ENCODE measurements at regions not wholly inside any gene's neighbourhood (a gene's known extent, or its start where the extent isn't known, plus 50 kb on each side); places are given as distances from the start of the nearest gene placed in this dataset.

- no peak overlapping the region for H3K4me3 ChIP-seq (ENCODE audit: low read depth, low read length)
- no peaks in the 10 kb centered on the region for H3K36me3 ChIP-seq
- DNase-seq = no peak
Observed at GRCh38 chr16:64240586-64240985, 881.3 kb downstream of the CDH11 start.

GRCh38 chr16:64238571-64238970 is 883.3 kb downstream of the CDH11 start:
- Histone ChIP-seq H3K4me3 (ENCODE audit: low read depth, low read length) (no peak overlapping the region), H3K4me1 (no peaks in the 10 kb centered on the region)
- no peak for TF ChIP-seq CTCF (IDR thresholded peaks at IDR 0.05; ENCODE audit: low read depth, low read length)

More at GRCh38 chr16:64240586-64240985, 881.3 kb downstream of the CDH11 start:
- no peak for TF ChIP-seq CTCF (IDR thresholded peaks at IDR 0.05; ENCODE audit: low read depth, low read length)
- Histone ChIP-seq H3K27me3 (no peaks in the 10 kb centered on the region), H3K4me1 (no peaks in the 10 kb centered on the region), H3K9me3 (no peaks in the 10 kb centered on the region; the same call in 1 of the 2 replicates)

GRCh38 chr16:64236316-64236715 is 885.5 kb downstream of the CDH11 start:
- Histone ChIP-seq H3K4me3 (ENCODE audit: low read depth, low read length) (no peak overlapping the region), H3K4me1 (no peaks in the 10 kb centered on the region), H3K9me3 (no peaks in the 10 kb centered on the region; the same call in 1 of the 2 replicates), H3K36me3 (no peaks in the 10 kb centered on the region), H3K27me3 (no peaks in the 10 kb centered on the region)
- no peak for DNase-seq
- no peak for TF ChIP-seq CTCF (IDR thresholded peaks at IDR 0.05; ENCODE audit: low read depth, low read length)

More at GRCh38 chr16:64238571-64238970, 883.3 kb downstream of the CDH11 start:
- Histone ChIP-seq H3K27me3 (no peaks in the 10 kb centered on the region), H3K9me3 (no peaks in the 10 kb centered on the region; the same call in 1 of the 2 replicates), H3K36me3 (no peaks in the 10 kb centered on the region)
- DNase-seq = no peak

- Histone ChIP-seq H3K4me3 (ENCODE audit: low read depth, low read length) (no peak overlapping the region), H3K27me3 (no peaks in the 10 kb centered on the region), H3K36me3 (no peaks in the 10 kb centered on the region), H3K4me1 (no peaks in the 10 kb centered on the region), H3K9me3 (no peaks in the 10 kb centered on the region)
- TF ChIP-seq CTCF (IDR thresholded peaks at IDR 0.05; ENCODE audit: low read depth, low read length) = no peak
- no peak for DNase-seq
Observed at GRCh38 chr16:64234200-64234599, 887.7 kb downstream of the CDH11 start.

GRCh38 chr16:64225696-64226095 is 896.2 kb downstream of the CDH11 start:
- no peak overlapping the region for H3K4me3 ChIP-seq (ENCODE audit: low read depth, low read length)
- TF ChIP-seq CTCF (IDR thresholded peaks at IDR 0.05; ENCODE audit: low read depth, low read length) = no peak
- no peaks in the 10 kb centered on the region for H3K27me3 ChIP-seq
- no peaks in the 10 kb centered on the region for H3K4me1 ChIP-seq
- H3K36me3 ChIP-seq = no peaks in the 10 kb centered on the region
- no peaks in the 10 kb centered on the region for H3K9me3 ChIP-seq
- no peak for DNase-seq

GRCh38 chr16:64225036-64225435 is 896.8 kb downstream of the CDH11 start:
- H3K4me3 ChIP-seq (ENCODE audit: low read depth, low read length) = no peak overlapping the region
- no peak for TF ChIP-seq CTCF (IDR thresholded peaks at IDR 0.05; ENCODE audit: low read depth, low read length)
- H3K4me1 ChIP-seq = no peaks in the 10 kb centered on the region
- H3K36me3 ChIP-seq = no peaks in the 10 kb centered on the region
- DNase-seq = no peak
- no peaks in the 10 kb centered on the region for H3K9me3 ChIP-seq
- H3K27me3 ChIP-seq = no peaks in the 10 kb centered on the region
